Calu3 (cell line): ENCODE measurements at regions not wholly inside any gene's neighbourhood (a gene's known extent, or its start where the extent isn't known, plus 50 kb on each side); places are given as distances from the start of the nearest gene placed in this dataset.

Experiments used
- BruUV-seq: library from RNA; stranded (reverse); fragments of 400-500 nt; replicated peaks from 2 replicates; lab custom pipeline; 2021; lab: Mats Ljungman, UMichigan
- CTCF ChIA-PET: fragments of 300-600 bp; sonication (Branson Sonifier 250); formaldehyde crosslinking; loops from one replicate; lab custom pipeline; 2022; ENCODE audit warnings: antibody characterized with exemption; lab: Charles Lee
- DNase-seq: peaks from one replicate; pipeline ENCODE4 v3.0.0; 2022
- H3K27ac Mint-ChIP-seq: one replicate; pipeline ENCODE4 v1.8.0; 2022; ENCODE audit warnings: mixed read lengths; ENCODE audit not compliant: unreplicated experiment
- H3K27me3 Mint-ChIP-seq: one replicate; pipeline ENCODE4 v1.8.0; 2022; ENCODE audit warnings: mixed read lengths; ENCODE audit not compliant: unreplicated experiment
- H3K36me3 Mint-ChIP-seq: one replicate; pipeline ENCODE4 v1.8.0; 2022; ENCODE audit warnings: mild to moderate bottlenecking, moderate library complexity, mixed read lengths; ENCODE audit not compliant: insufficient read depth, unreplicated experiment
- H3K4me1 Mint-ChIP-seq: one replicate; pipeline ENCODE4 v1.8.0; 2022; ENCODE audit warnings: mild to moderate bottlenecking, low read depth, mixed read lengths; ENCODE audit not compliant: unreplicated experiment
- H3K4me3 Mint-ChIP-seq: one replicate; pipeline ENCODE4 v1.8.0; 2022; ENCODE audit warnings: mild to moderate bottlenecking, low read depth, moderate library complexity, mixed read lengths; ENCODE audit not compliant: unreplicated experiment
- H3K9me3 Mint-ChIP-seq: one replicate; pipeline ENCODE4 v1.8.0; 2022; ENCODE audit warnings: low read depth, mixed read lengths; ENCODE audit not compliant: unreplicated experiment
- CTCF ChIP-seq: fragments of 200-600 bp; IDR thresholded peaks from one replicate; pipeline ENCODE4 v1.8.0; 2022; ENCODE audit warnings: antibody characterized with exemption; ENCODE audit not compliant: unreplicated experiment
- intact Hi-C: fragments of 100-400 bp; cut with micrococcal nuclease; formaldehyde crosslinking; loops from one replicate; pipeline ENCODE4 v1.10.0; 2022; ENCODE audit not compliant: unreplicated experiment

GRCh38 chr13:101003566-101003965 lies 329.0 kb upstream of the TMTC4 start:
- H3K4me1 Mint-ChIP-seq: no peaks in the 10 kb centered on the region
- CTCF ChIA-PET: no interaction called here
- no peaks in the 10 kb centered on the region for H3K9me3 Mint-ChIP-seq
- H3K36me3 Mint-ChIP-seq: no peaks in the 10 kb centered on the region
- intact Hi-C loops: no loop called here
- no peak for DNase-seq
- peaks cover 13% of the 10 kb centered on the region for H3K27me3 Mint-ChIP-seq
- H3K4me3 Mint-ChIP-seq: no peak overlapping the region
- no peak overlapping the region for H3K27ac Mint-ChIP-seq
- BruUV-seq: no TSS peak
- no peak for TF ChIP-seq CTCF

GRCh38 chr13:100989392-100989791 lies 314.8 kb upstream of the TMTC4 start:
- no peak for DNase-seq
- Mint-ChIP-seq H3K27me3 (no peaks in the 10 kb centered on the region), H3K9me3 (no peaks in the 10 kb centered on the region), H3K4me3 (no peak overlapping the region), H3K4me1 (no peaks in the 10 kb centered on the region), H3K27ac (no peak overlapping the region), H3K36me3 (no peaks in the 10 kb centered on the region)
- intact Hi-C loops: no loop called here
- TF ChIP-seq CTCF: no peak
- no TSS peak for BruUV-seq
- CTCF ChIA-PET: no interaction called here

- no TSS peak for BruUV-seq
- TF ChIP-seq CTCF: no peak
- DNase-seq: no peak
- no peak overlapping the region for H3K27ac Mint-ChIP-seq
- H3K36me3 Mint-ChIP-seq: no peaks in the 10 kb centered on the region
- intact Hi-C loops: no loop called here
- H3K4me3 Mint-ChIP-seq: no peak overlapping the region
- no peaks in the 10 kb centered on the region for H3K9me3 Mint-ChIP-seq
- no peaks in the 10 kb centered on the region for H3K27me3 Mint-ChIP-seq
- H3K4me1 Mint-ChIP-seq: no peaks in the 10 kb centered on the region
- CTCF ChIA-PET: no interaction called here
Measured at GRCh38 chr13:100988921-100989320, 314.3 kb upstream of the TMTC4 start.

- no peak overlapping the region for H3K27ac Mint-ChIP-seq
Measured at GRCh38 chr13:100987948-100988347, 313.4 kb upstream of the TMTC4 start.

More at GRCh38 chr13:100987948-100988347, 313.4 kb upstream of the TMTC4 start:
- no TSS peak for BruUV-seq
- no peaks in the 10 kb centered on the region for H3K36me3 Mint-ChIP-seq
- no peaks in the 10 kb centered on the region for H3K27me3 Mint-ChIP-seq
- TF ChIP-seq CTCF: no peak
- intact Hi-C loops: no loop called here
- no peaks in the 10 kb centered on the region for H3K9me3 Mint-ChIP-seq
- CTCF ChIA-PET: no interaction called here
- H3K4me1 Mint-ChIP-seq: no peaks in the 10 kb centered on the region
- DNase-seq: no peak
- no peak overlapping the region for H3K4me3 Mint-ChIP-seq
